Coronary artery (tissue), 2 donors: ENCODE measurements at regions not wholly inside any gene's neighbourhood (a gene's known extent, or its start where the extent isn't known, plus 50 kb on each side); places are given as distances from the start of the nearest gene placed in this dataset.

ENCODE experiments used
- DNase-seq: peaks from one replicate; pipeline ENCODE4 v3.0.0-alpha.2; 2017; ENCODE audit warnings: low spot score
- H3K27ac ChIP-seq, 2 donors: fragments of 200-600 bp; sonication (generic); one replicate each; pipeline ENCODE4 v1.5.1; 2016 to 2019
- H3K4me3 ChIP-seq: fragments of 200-600 bp; sonication (generic); 2 replicates; pipeline ENCODE4 v1.5.1; 2016; ENCODE audit warnings: mild to moderate bottlenecking, moderate library complexity
- TF ChIP-seq, protein P1 (sequence below): fragments of 200-600 bp; sonication (generic); IDR thresholded peaks from one replicate; pipeline ENCODE4 v1.5.1; 2019; ENCODE audit warnings: antibody characterized with exemption

DNA sequence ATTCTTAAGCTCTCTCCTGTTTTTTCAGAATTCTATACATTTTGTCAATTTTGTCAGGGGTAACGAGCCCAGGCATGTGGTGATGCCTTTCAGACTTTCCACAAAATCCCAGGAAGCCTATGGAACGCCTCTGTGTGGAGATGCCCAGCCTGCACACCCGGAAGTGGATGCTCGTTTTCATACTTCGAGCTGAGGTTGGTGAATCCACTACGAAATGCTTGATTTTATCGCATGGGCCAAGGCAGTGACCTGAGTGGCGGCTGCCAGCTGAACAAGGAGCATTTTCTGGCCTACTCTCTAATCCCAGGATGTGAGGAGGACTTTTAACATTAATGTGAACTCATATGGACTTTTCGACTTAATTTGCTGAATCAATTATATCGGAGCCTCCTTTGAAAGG lies 426.7 kb upstream of the B3GAT1 start:
- TF ChIP-seq, protein P1, sequence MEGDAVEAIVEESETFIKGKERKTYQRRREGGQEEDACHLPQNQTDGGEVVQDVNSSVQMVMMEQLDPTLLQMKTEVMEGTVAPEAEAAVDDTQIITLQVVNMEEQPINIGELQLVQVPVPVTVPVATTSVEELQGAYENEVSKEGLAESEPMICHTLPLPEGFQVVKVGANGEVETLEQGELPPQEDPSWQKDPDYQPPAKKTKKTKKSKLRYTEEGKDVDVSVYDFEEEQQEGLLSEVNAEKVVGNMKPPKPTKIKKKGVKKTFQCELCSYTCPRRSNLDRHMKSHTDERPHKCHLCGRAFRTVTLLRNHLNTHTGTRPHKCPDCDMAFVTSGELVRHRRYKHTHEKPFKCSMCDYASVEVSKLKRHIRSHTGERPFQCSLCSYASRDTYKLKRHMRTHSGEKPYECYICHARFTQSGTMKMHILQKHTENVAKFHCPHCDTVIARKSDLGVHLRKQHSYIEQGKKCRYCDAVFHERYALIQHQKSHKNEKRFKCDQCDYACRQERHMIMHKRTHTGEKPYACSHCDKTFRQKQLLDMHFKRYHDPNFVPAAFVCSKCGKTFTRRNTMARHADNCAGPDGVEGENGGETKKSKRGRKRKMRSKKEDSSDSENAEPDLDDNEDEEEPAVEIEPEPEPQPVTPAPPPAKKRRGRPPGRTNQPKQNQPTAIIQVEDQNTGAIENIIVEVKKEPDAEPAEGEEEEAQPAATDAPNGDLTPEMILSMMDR: no peak
- Histone ChIP-seq H3K4me3 (no peak overlapping the region), H3K27ac (no peak overlapping the region)
- no peak for DNase-seq

DNA sequence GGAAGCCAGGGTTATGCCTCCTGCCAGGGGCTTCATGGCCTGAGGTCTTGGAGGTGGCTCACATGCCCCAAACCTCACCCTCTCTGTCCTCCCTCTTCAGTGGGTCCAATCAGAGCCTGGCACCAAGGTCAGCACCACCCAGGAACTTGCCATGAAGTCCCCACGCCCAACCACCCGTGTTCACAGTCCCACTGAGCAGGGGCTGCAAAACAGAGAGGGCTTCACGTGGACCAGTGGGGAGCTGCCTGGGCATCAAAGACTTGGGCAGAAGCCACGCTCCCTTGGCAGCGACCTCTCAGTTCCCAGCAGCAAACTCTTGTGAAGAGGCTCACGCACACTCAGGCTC lies 425.8 kb upstream of the B3GAT1 start:
- no peak for DNase-seq
- H3K4me3 ChIP-seq: no peak overlapping the region
- TF ChIP-seq, protein P1: no peak
- no peak overlapping the region for H3K27ac ChIP-seq

DNA sequence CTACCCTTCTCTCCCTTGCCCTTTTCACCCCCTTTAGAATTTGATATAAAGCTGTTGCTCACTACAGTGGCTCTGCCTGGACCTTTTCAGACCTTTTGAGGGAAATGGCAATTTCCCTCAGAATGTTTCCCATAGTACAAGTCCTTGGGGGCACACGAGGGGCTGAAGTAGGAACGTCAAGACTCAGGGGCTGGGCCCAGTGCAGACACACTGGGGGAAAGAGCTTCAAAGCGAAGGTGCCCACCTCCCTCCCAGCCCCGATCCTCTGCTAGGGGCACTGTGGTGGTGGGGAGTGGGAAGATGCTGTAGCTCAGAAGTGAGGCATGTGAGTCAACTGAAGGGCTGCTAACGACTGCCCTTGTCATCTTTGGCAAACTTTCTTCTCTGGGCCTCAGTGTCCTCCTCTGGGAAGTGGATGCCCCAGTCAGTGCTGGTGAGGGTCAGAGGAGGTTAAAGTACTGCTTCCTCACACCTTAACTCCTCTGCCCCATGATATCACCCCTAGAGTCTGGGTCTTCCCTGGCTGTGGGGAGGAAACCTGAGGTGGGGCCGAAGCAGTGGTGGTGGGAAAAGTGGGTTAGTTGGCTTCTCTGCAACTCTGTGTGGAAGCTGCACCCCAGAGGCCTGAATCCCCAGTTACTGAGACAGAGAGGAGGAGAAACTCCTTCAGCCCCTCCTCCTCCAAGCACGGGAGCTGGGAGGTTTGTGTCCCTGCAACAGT lies 425.3 kb upstream of the B3GAT1 start:
- Histone ChIP-seq H3K4me3 (no peak overlapping the region), H3K27ac (no peak overlapping the region)
- no peak for DNase-seq
- TF ChIP-seq, protein P1: no peak

DNA sequence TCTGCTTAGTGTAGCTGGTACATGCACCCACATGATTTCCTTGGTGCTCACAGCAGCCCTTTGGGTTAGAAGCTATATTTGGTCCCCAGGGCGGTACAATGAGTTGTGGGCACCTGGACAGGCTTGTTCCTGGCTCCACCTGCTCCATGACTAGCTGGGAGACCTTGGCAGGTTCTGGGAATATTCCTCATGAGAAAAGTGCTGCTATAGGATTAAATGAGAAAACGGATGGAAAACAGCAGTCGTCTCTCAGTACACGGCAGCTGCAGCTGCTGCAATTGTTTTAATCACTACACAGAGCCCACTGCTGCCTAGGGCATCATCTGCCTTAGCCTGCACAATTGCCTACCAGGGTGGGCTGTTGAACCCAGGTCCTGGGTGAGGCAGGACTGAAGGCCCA lies 424.5 kb upstream of the B3GAT1 start:
- no peak for DNase-seq
- Histone ChIP-seq H3K4me3 (no peak overlapping the region), H3K27ac (no peak overlapping the region)
- TF ChIP-seq, protein P1: no peak

DNA sequence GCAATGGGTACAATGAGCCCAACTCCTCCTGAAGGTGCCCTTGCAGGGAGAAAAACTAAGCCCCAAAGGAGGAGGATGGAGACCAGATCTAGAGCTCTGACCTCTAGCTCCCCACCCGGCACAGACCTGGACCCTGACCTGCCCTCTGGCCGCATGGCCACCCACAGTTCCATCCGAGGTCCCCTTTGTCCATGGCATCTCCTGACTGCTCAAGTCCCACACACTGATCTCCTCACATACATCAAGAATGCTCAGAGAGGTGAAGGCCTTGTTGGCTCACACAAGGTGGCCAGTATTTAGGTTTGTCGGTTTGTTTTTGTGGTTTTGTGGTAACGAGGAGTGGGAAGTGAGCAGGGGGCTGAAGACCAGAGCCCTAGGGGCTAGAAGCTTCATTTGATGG lies 423.5 kb upstream of the B3GAT1 start:
- no peak overlapping the region for H3K4me3 ChIP-seq
- no peak overlapping the region for H3K27ac ChIP-seq
- no peak for DNase-seq
- TF ChIP-seq, protein P1: no peak

DNA sequence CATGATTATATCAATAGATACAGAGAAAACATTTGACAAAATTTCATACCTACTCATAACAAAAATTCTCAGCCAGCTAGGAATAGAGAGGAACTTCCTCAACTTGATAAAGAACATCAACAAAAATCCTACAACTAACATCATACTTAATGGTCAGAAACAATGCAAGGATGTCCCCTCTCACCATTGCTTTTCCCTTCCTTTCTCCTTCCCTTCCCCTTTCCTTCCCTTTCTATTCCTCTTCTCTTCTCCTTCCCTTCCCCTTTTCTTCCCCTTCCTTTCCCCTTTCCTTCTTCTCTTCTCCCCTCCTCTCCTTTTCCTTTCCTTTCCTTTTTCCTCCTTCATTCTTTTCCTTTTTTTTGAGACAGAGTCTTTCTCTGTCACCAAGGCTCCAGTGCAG lies 418.3 kb upstream of the B3GAT1 start:
- TF ChIP-seq, protein P1: no peak
- no peak for DNase-seq
- no peak overlapping the region for H3K4me3 ChIP-seq
- H3K27ac ChIP-seq: no peak overlapping the region

DNA sequence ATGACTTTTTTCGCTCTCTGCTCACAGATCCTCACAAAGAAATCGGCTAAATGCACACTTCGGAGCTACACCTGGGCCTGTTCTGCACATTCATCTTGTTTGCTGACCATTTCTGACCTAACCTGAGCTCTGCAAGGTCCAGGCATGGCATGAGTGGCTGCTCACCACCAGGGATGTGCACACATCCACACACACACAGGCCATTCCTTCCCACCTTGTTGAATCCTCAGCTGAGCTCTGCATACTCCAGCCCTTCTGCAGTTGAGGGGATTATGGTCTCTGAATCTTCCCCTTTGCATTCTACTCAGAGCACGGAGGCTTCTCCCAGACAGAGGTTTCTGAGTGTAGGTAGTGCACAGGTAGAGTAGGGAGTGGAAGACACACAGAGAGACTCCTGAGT lies 411.9 kb upstream of the B3GAT1 start:
- DNase-seq: no peak
- TF ChIP-seq, protein P1: no peak
- Histone ChIP-seq H3K4me3 (no peak overlapping the region), H3K27ac (no peak overlapping the region)
